Bronchial epithelial cell (primary cell): ENCODE measurements at regions not wholly inside any gene's neighbourhood (a gene's known extent, or its start where the extent isn't known, plus 50 kb on each side); places are given as distances from the start of the nearest gene placed in this dataset.

Source experiments
- DNase-seq: peaks from one replicate; pipeline ENCODE4 v3.0.0-alpha.2; 2010; ENCODE audit warnings: low read depth
- FAIRE-seq: peaks from 2 replicates; lab custom pipeline; 2011; peaks lifted over from hg19 to GRCh38; lab: Jason Lieb, UNC
- H3K27me3 ChIP-seq: 2 replicates; pipeline ENCODE4 v1.5.1; 2011; ENCODE audit warnings: low read length; ENCODE audit not compliant: control insufficient read depth, insufficient read depth
- H3K36me3 ChIP-seq: 2 replicates; pipeline ENCODE4 v1.5.1; 2011; ENCODE audit warnings: low read length; ENCODE audit not compliant: control insufficient read depth, insufficient read depth
- H3K4me3 ChIP-seq: 2 replicates; pipeline ENCODE4 v1.5.1; 2011; ENCODE audit warnings: mild to moderate bottlenecking, low read depth, low read length, control low read depth
- TF ChIP-seq, protein P1 (sequence below): IDR thresholded peaks from 2 replicates; pipeline ENCODE4 v1.5.1; 2011; ENCODE audit warnings: mild to moderate bottlenecking, moderate library complexity, low read length, control low read depth, inconsistent platforms; ENCODE audit not compliant: insufficient read depth, severe bottlenecking

GRCh38 chr2:5967506-5967905, 275.3 kb downstream of the SOX11 start:
- Histone ChIP-seq H3K36me3 (no peaks in the 10 kb centered on the region), H3K4me3 (no peak overlapping the region), H3K27me3 (no peaks in the 10 kb centered on the region)
- FAIRE-seq (no peak), DNase-seq (no peak)
- TF ChIP-seq, protein P1, sequence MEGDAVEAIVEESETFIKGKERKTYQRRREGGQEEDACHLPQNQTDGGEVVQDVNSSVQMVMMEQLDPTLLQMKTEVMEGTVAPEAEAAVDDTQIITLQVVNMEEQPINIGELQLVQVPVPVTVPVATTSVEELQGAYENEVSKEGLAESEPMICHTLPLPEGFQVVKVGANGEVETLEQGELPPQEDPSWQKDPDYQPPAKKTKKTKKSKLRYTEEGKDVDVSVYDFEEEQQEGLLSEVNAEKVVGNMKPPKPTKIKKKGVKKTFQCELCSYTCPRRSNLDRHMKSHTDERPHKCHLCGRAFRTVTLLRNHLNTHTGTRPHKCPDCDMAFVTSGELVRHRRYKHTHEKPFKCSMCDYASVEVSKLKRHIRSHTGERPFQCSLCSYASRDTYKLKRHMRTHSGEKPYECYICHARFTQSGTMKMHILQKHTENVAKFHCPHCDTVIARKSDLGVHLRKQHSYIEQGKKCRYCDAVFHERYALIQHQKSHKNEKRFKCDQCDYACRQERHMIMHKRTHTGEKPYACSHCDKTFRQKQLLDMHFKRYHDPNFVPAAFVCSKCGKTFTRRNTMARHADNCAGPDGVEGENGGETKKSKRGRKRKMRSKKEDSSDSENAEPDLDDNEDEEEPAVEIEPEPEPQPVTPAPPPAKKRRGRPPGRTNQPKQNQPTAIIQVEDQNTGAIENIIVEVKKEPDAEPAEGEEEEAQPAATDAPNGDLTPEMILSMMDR = no peak

GRCh38 chr2:5969303-5969702, 277.1 kb downstream of the SOX11 start:
- Histone ChIP-seq H3K36me3 (no peaks in the 10 kb centered on the region), H3K27me3 (no peaks in the 10 kb centered on the region), H3K4me3 (no peak overlapping the region)
- TF ChIP-seq, protein P1 = no peak
- no peak for DNase-seq
- no peak for FAIRE-seq

DNA sequence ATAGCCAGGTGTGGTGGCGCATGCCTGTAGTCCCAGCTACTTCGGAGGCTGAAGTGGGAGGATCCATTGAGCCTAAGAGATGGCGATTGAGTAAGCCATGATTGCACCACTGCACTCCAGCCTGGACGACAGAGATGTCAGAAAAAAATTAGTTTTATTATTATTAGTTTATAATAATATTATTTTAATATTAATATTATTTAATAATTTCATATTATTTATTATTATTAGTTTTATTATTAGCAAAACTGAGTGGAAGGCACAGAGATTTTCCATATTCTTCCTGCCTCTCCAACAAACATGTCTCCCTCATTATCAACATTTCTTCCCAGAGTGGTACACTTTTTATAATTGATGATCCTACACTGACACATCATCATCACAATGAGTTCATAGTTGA, 278.2 kb downstream of the SOX11 start:
- H3K4me3 ChIP-seq = no peak overlapping the region
- TF ChIP-seq, protein P1 = no peak
- DNase-seq (no peak), FAIRE-seq (no peak)
- no peaks in the 10 kb centered on the region for H3K27me3 ChIP-seq
- H3K36me3 ChIP-seq = no peaks in the 10 kb centered on the region

DNA sequence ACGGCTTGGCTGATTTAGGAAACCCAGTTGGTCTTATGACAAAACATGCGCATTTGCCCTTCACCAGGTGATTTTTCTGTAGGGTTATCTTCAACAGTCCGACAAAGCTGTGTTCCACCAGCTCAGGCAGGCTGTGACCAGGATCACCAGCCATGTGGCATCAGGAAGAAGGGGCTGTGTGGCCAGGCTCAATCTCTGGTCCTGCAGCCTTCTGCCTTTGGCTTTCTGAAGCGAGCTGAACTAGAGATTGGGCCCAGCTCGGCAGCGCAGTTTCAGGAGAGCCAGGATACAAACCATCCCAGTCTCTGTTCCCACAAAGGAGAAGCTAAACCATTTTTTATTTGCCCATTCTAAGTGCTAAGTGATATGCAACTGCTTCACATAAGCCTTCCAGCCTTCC, 282.3 kb downstream of the SOX11 start:
- TF ChIP-seq, protein P1 = no peak
- FAIRE-seq = no peak

GRCh38 chr2:5975401-5975800, 283.2 kb downstream of the SOX11 start:
- FAIRE-seq (no peak), DNase-seq (no peak)
- Histone ChIP-seq H3K4me3 (no peak overlapping the region), H3K36me3 (no peaks in the 10 kb centered on the region), H3K27me3 (no peaks in the 10 kb centered on the region)
- TF ChIP-seq, protein P1 = no peak

More for the DNA sequence above, 282.3 kb downstream of the SOX11 start:
- no peak for DNase-seq
- H3K27me3 ChIP-seq = no peaks in the 10 kb centered on the region
- no peaks in the 10 kb centered on the region for H3K36me3 ChIP-seq
- H3K4me3 ChIP-seq = no peak overlapping the region

GRCh38 chr2:5976531-5977065, 284.4 kb downstream of the SOX11 start:
- no peak for FAIRE-seq
- Histone ChIP-seq H3K36me3 (no peaks in the 10 kb centered on the region), H3K4me3 (no peak overlapping the region), H3K27me3 (no peaks in the 10 kb centered on the region)
- no peak for DNase-seq
- TF ChIP-seq, protein P1 = no peak
